Erythroblast (primary cell): ENCODE measurements at regions not wholly inside any gene's neighbourhood (a gene's known extent, or its start where the extent isn't known, plus 50 kb on each side); places are given as distances from the start of the nearest gene placed in this dataset.

Experiments
- GATA1 ChIP-seq: IDR thresholded peaks from 2 replicates; pipeline ENCODE4 v1.6.1; 2011; ENCODE audit warnings: low read depth, mild to moderate bottlenecking, control low read depth, low read length, moderate library complexity
- POLR2A ChIP-seq: IDR thresholded peaks from 2 replicates; pipeline ENCODE4 v1.6.1; 2011; ENCODE audit warnings: mild to moderate bottlenecking, low read length

GRCh38 chr12:47014474-47014873, 64.9 kb upstream of the PCED1B start:
- TF ChIP-seq POLR2A (no peak), GATA1 (no peak)
